SK-N-SH (cell line): ENCODE measurements at regions not wholly inside any gene's neighbourhood (a gene's known extent, or its start where the extent isn't known, plus 50 kb on each side); places are given as distances from the start of the nearest gene placed in this dataset.

ENCODE experiments used
- CTCF ChIA-PET: fragments of 300-600, 350-600 bp; formaldehyde crosslinking; extraction: SDS; loops from one replicate; lab custom pipeline; 2021; lab: Yijun Ruan, JAX
- POLR2A ChIA-PET: fragments of 350-600 bp; sonication (Branson Sonifier 250); formaldehyde crosslinking; extraction: SDS; loops from one replicate; lab custom pipeline; 2020; ENCODE audit warnings: antibody characterized with exemption, inconsistent platforms; lab: Yijun Ruan, JAX
- DNase-seq: peaks from one replicate; pipeline ENCODE4 v3.0.0; 2012
- H2AFZ ChIP-seq: fragments of 200-600 bp; sonication (generic); 2 replicates; pipeline ENCODE4 v1.8.1; 2016; ENCODE audit warnings: antibody characterized with exemption, mild to moderate bottlenecking, low read depth
- H3F3A ChIP-seq: fragments of 200-600 bp; sonication (generic); replicated peaks from 2 replicates; pipeline ENCODE3; 2016; ENCODE audit warnings: antibody characterized with exemption, mild to moderate bottlenecking; ENCODE audit not compliant: insufficient read depth
- H3K27ac ChIP-seq, 2 experiments: fragments of 200-500 bp in 1 of 2; fragments of 200-600 bp in 1 of 2; sonication (Bioruptor generic) in 1 of 2; sonication (generic), shearing (Covaris generic) in 1 of 2; 2 replicates each; pipeline versions ENCODE4 v1.5.1 to v1.6.1; 2014 to 2016; ENCODE audit warnings: low read depth in 2 of 2, inconsistent platforms in 1 of 2, low read length in 1 of 2, mild to moderate bottlenecking in 1 of 2, mixed read lengths in 1 of 2
- H3K27me3 ChIP-seq: fragments of 200-600 bp; sonication (generic), shearing (Covaris generic); 2 replicates; pipeline ENCODE4 v1.6.1; 2016; ENCODE audit warnings: mixed run types; ENCODE audit not compliant: insufficient read depth
- H3K36me3 ChIP-seq, 2 experiments: fragments of 200-500 bp in 1 of 2; fragments of 200-600 bp in 1 of 2; sonication (Bioruptor generic) in 1 of 2; sonication (generic) in 1 of 2; replicated peaks in 1 of 2; 2 replicates each; pipeline versions ENCODE3 to v1.5.1; 2014 to 2016; ENCODE audit warnings: low read length in 1 of 2, mild to moderate bottlenecking in 1 of 2; ENCODE audit not compliant: insufficient read depth in 2 of 2, control insufficient read depth in 1 of 2
- H3K4me1 ChIP-seq, 2 experiments: fragments of 200-500 bp in 1 of 2; fragments of 200-600 bp in 1 of 2; sonication (Bioruptor generic) in 1 of 2; sonication (generic), shearing (Covaris generic) in 1 of 2; 2 replicates each; pipeline versions ENCODE4 v1.5.1 to v1.6.1; 2014 to 2016; ENCODE audit warnings: low read depth in 1 of 2, low read length in 1 of 2, mixed run types in 1 of 2; ENCODE audit not compliant: insufficient read depth in 2 of 2, control insufficient read depth in 1 of 2
- H3K4me2 ChIP-seq: fragments of 200-600 bp; sonication (generic), shearing (Covaris generic); 2 replicates; pipeline ENCODE4 v1.6.1; 2017; ENCODE audit warnings: mixed run types
- H3K4me3 ChIP-seq, 2 experiments: fragments of 200-500 bp in 1 of 2; fragments of 200-600 bp in 1 of 2; sonication (Bioruptor generic) in 1 of 2; sonication (generic), shearing (Covaris generic) in 1 of 2; 2 replicates each; pipeline versions ENCODE4 v1.5.1 to v1.8.1; 2014 to 2016; ENCODE audit warnings: low read depth in 2 of 2, inconsistent platforms in 1 of 2, low read length in 1 of 2, mild to moderate bottlenecking in 1 of 2, mixed read lengths in 1 of 2, moderate library complexity in 1 of 2
- H3K79me2 ChIP-seq: fragments of 200-600 bp; sonication (generic); 2 replicates; pipeline ENCODE4 v1.8.1; 2017; ENCODE audit warnings: mild to moderate bottlenecking; ENCODE audit not compliant: insufficient read depth
- H3K9ac ChIP-seq: fragments of 200-600 bp; sonication (generic); 2 replicates; pipeline ENCODE4 v1.6.1; 2017; ENCODE audit warnings: mixed run types
- H3K9me2 ChIP-seq: fragments of 200-600 bp; sonication (generic); 2 replicates; pipeline ENCODE4 v1.6.1; 2017; ENCODE audit warnings: mixed run types
- H3K9me3 ChIP-seq: fragments of 200-600 bp; sonication (generic); 2 replicates; pipeline ENCODE4 v1.6.1; 2017; ENCODE audit warnings: mixed run types, mild to moderate bottlenecking, moderate library complexity
- H4K20me1 ChIP-seq: fragments of 200-600 bp; sonication (generic); 2 replicates; pipeline ENCODE4 v1.6.1; 2017; ENCODE audit warnings: mild to moderate bottlenecking, mixed run types; ENCODE audit not compliant: insufficient read depth
- CHD2 ChIP-seq: fragments of 150-350 bp; IDR thresholded peaks from 2 replicates; pipeline ENCODE4 v1.6.1; 2018; ENCODE audit warnings: low read length; ENCODE audit not compliant: partially characterized antibody
- EP300 ChIP-seq, 2 experiments: IDR thresholded peaks; 2 replicates each; pipeline versions ENCODE4 v1.4.0 to v1.6.1; 2012; ENCODE audit warnings: borderline replicate concordance in 1 of 2, low read depth in 1 of 2, low read length in 1 of 2
- EZH2phosphoT487 ChIP-seq: fragments of 200-600 bp; sonication (generic); IDR thresholded peaks from 2 replicates; pipeline ENCODE4 v1.6.1; 2017; ENCODE audit warnings: low read depth, mixed run types, mild to moderate bottlenecking, antibody characterized with exemption, moderate library complexity, borderline replicate concordance
- FOXJ3 ChIP-seq: sonication (generic); formaldehyde crosslinking; IDR thresholded peaks from 2 replicates; pipeline ENCODE4 v1.5.1; 2020; ENCODE audit warnings: mild to moderate bottlenecking, missing genetic modification reagents
- GATA2 ChIP-seq: sonication (generic); formaldehyde crosslinking; IDR thresholded peaks from 2 replicates; pipeline ENCODE4 v1.5.0; 2020; ENCODE audit warnings: mild to moderate bottlenecking, missing genetic modification reagents
- NFIC ChIP-seq: IDR thresholded peaks from 2 replicates; pipeline ENCODE4 v1.4.0; 2012; ENCODE audit warnings: borderline replicate concordance
- NRF1 ChIP-seq: IDR thresholded peaks from 2 replicates; pipeline ENCODE4 v1.6.1; 2012; ENCODE audit warnings: low read depth, mild to moderate bottlenecking, low read length
- POLR2AphosphoS5 ChIP-seq: IDR thresholded peaks from 2 replicates; pipeline ENCODE4 v1.6.1; 2012; ENCODE audit warnings: low read depth, low read length
- RFX5 ChIP-seq: IDR thresholded peaks from 2 replicates; pipeline ENCODE4 v1.6.1; 2012; ENCODE audit warnings: mild to moderate bottlenecking, improper control_type of control experiment, low read length
- RXRA ChIP-seq: IDR thresholded peaks from 2 replicates; pipeline ENCODE4 v1.4.0; 2012; ENCODE audit warnings: low read depth, mild to moderate bottlenecking, borderline replicate concordance
- SIN3A ChIP-seq: IDR thresholded peaks from 2 replicates; pipeline ENCODE4 v1.6.1; 2012; ENCODE audit warnings: low read depth, mild to moderate bottlenecking, low read length, moderate library complexity, borderline replicate concordance
- SMC3 ChIP-seq: IDR thresholded peaks from 2 replicates; pipeline ENCODE4 v1.6.1; 2012; ENCODE audit warnings: low read depth, low read length, improper control_type of control experiment
- TEAD4 ChIP-seq: IDR thresholded peaks from 2 replicates; pipeline ENCODE4 v1.4.0; 2012; ENCODE audit warnings: mild to moderate bottlenecking, borderline replicate concordance; ENCODE audit not compliant: insufficient read depth
- YY1 ChIP-seq: IDR thresholded peaks from 2 replicates; pipeline ENCODE4 v1.4.0; 2012; ENCODE audit warnings: low read depth, mild to moderate bottlenecking
- ZBTB33 ChIP-seq: IDR thresholded peaks from 2 replicates; pipeline ENCODE4 v1.4.0; 2012; ENCODE audit warnings: low read depth, borderline replicate concordance
- WGBS: methylation state at CpG from one replicate; pipeline ENCODE4 v1.1.6; 2017; ENCODE audit warnings: low lambda C conversion rate; 5-methylcytosine and 5-hydroxymethylcytosine counted together
- TF ChIP-seq, protein P1 (sequence below): IDR thresholded peaks from 2 replicates; pipeline ENCODE4 v1.4.0; 2012; ENCODE audit warnings: low read depth
- TF ChIP-seq, protein P2 (sequence below): IDR thresholded peaks from 2 replicates; pipeline ENCODE4; 2012
- TF ChIP-seq, protein P3 (sequence below): fragments of 150-350 bp; IDR thresholded peaks from 2 replicates; pipeline ENCODE4 v1.6.1; 2017; ENCODE audit warnings: antibody characterized with exemption, low read length, low read depth, borderline replicate concordance

- no peak for DNase-seq
- no peaks in the 10 kb centered on the region for H3K79me2 ChIP-seq
- no peak overlapping the region for H3K9ac ChIP-seq
- no peak overlapping the region for H3K4me2 ChIP-seq
- H3K27me3 ChIP-seq = no peaks in the 10 kb centered on the region; the same call in 1 of the 2 replicates
- H4K20me1 ChIP-seq = no peaks in the 10 kb centered on the region
- POLR2A ChIA-PET = no interaction called here
- no peaks in the 10 kb centered on the region for H3K36me3 ChIP-seq
- WGBS = 39% methylated on average over 3 of the region's 3 CpGs
- no peak overlapping the region for H2AFZ ChIP-seq
- H3K27ac ChIP-seq = no peak overlapping the region
- H3K4me3 ChIP-seq = no peak overlapping the region
- CTCF ChIA-PET = no interaction called here
- H3K9me2 ChIP-seq = no peaks in the 10 kb centered on the region
- no peak for TF ChIP-seq RXRA
- TF ChIP-seq FOXJ3 = no peak
- no peak for TF ChIP-seq POLR2AphosphoS5
- TF ChIP-seq GATA2 = no peak
- TF ChIP-seq RFX5 = no peak
- no peak for TF ChIP-seq YY1
- TF ChIP-seq, protein P1, sequence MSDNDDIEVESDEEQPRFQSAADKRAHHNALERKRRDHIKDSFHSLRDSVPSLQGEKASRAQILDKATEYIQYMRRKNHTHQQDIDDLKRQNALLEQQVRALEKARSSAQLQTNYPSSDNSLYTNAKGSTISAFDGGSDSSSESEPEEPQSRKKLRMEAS = no peak
- TF ChIP-seq NRF1 = no peak
- TF ChIP-seq EZH2phosphoT487 = no peak
- no peak for TF ChIP-seq NFIC
- no peak for TF ChIP-seq SIN3A
- TF ChIP-seq SMC3 = no peak
- no peak for TF ChIP-seq CHD2
- no peak for TF ChIP-seq ZBTB33
- no peaks in the 10 kb centered on the region for H3F3A ChIP-seq
- no peaks in the 10 kb centered on the region for H3K9me3 ChIP-seq
- peaks cover 0 to under 1% of the 10 kb centered on the region in 2 experiments; a peak in 1 of 4 replicates for H3K4me1 ChIP-seq
These were observed 421.6 kb downstream of the TMEM135 start for GRCh38 chr11:87459351-87459750.

- Histone ChIP-seq H3K9me2 (no peaks in the 10 kb centered on the region), H4K20me1 (no peaks in the 10 kb centered on the region), H3K79me2 (no peaks in the 10 kb centered on the region), H2AFZ (no peak overlapping the region), H3K9ac (no peak overlapping the region), H3K4me2 (no peak overlapping the region), H3K4me1 (peaks cover 4 to 10% of the 10 kb centered on the region in 2 experiments; a peak in 2 of 4 replicates), H3F3A (no peaks in the 10 kb centered on the region), H3K4me3 (no peak overlapping the region), H3K27me3 (no peaks in the 10 kb centered on the region; the same call in 1 of the 2 replicates), H3K27ac (no peak overlapping the region), H3K9me3 (no peaks in the 10 kb centered on the region), H3K36me3 (no peaks in the 10 kb centered on the region)
- CTCF ChIA-PET = no interaction called here
- 87% methylated on average over 1 of the region's 1 CpG for WGBS
- TF ChIP-seq EZH2phosphoT487 (no peak), EP300 (IDR thresholded peaks at IDR 0.05; ENCODE audit: borderline replicate concordance in 1 of 2, low read depth in 1 of 2, low read length in 1 of 2) (no peak), POLR2AphosphoS5 (no peak), TEAD4 (no peak), CHD2 (no peak)
- TF ChIP-seq, protein P2, sequence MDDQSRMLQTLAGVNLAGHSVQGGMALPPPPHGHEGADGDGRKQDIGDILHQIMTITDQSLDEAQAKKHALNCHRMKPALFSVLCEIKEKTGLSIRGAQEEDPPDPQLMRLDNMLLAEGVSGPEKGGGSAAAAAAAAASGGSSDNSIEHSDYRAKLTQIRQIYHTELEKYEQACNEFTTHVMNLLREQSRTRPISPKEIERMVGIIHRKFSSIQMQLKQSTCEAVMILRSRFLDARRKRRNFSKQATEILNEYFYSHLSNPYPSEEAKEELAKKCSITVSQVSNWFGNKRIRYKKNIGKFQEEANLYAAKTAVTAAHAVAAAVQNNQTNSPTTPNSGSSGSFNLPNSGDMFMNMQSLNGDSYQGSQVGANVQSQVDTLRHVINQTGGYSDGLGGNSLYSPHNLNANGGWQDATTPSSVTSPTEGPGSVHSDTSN = no peak
- TF ChIP-seq, protein P3, sequence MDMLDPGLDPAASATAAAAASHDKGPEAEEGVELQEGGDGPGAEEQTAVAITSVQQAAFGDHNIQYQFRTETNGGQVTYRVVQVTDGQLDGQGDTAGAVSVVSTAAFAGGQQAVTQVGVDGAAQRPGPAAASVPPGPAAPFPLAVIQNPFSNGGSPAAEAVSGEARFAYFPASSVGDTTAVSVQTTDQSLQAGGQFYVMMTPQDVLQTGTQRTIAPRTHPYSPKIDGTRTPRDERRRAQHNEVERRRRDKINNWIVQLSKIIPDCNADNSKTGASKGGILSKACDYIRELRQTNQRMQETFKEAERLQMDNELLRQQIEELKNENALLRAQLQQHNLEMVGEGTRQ = no peak
- POLR2A ChIA-PET = no interaction called here
- no peak for DNase-seq
These were observed 418.8 kb downstream of the TMEM135 start for GRCh38 chr11:87456499-87456898.
